Ascending aorta (tissue), 2 donors: ENCODE measurements at regions not wholly inside any gene's neighbourhood (a gene's known extent, or its start where the extent isn't known, plus 50 kb on each side); places are given as distances from the start of the nearest gene placed in this dataset.

Source experiments
- DNase-seq, 2 donors: peaks; one replicate each; pipeline ENCODE4 v3.0.0-alpha.2; 2019; ENCODE audit warnings: low spot score in 2 of 2
- H3K27ac ChIP-seq, 2 donors: fragments of 200-600 bp; sonication (generic); one replicate each; pipeline ENCODE4 v1.5.1; 2016 to 2017; ENCODE audit warnings: mild to moderate bottlenecking in 1 of 2
- H3K27me3 ChIP-seq: fragments of 200-600 bp; sonication (generic); one replicate; pipeline ENCODE4 v1.5.1; 2017
- H3K36me3 ChIP-seq, 2 donors: fragments of 200-600 bp; sonication (generic); one replicate each; pipeline ENCODE4 v1.5.1; 2016
- H3K4me1 ChIP-seq, 2 donors: fragments of 200-600 bp; sonication (generic); one replicate each; pipeline ENCODE4 v1.5.1; 2016 to 2017; ENCODE audit warnings: mild to moderate bottlenecking in 1 of 2
- H3K4me3 ChIP-seq, 2 donors: fragments of 200-600 bp; sonication (generic); one replicate each; pipeline ENCODE4 v1.5.1; 2016 to 2017; ENCODE audit warnings: mild to moderate bottlenecking in 1 of 2
- H3K9me3 ChIP-seq, 2 donors: fragments of 200-600 bp; sonication (generic); one replicate each; pipeline ENCODE4 v1.5.1; 2016
- intact Hi-C: fragments of 100-400 bp; cut with DNase I; formaldehyde crosslinking; loops from one replicate; pipeline ENCODE4 v1.15.1; 2023
- TF ChIP-seq, protein P1 (sequence below), 3 experiments: fragments of 200-600 bp in 2 of 3; fragments of 450-650 bp in 1 of 3; sonication (generic) in 2 of 3; IDR thresholded peaks; one replicate each; pipeline ENCODE4 v1.5.1; 2016 to 2019; ENCODE audit warnings: antibody characterized with exemption in 3 of 3, mild to moderate bottlenecking in 1 of 3, moderate library complexity in 1 of 3

DNA sequence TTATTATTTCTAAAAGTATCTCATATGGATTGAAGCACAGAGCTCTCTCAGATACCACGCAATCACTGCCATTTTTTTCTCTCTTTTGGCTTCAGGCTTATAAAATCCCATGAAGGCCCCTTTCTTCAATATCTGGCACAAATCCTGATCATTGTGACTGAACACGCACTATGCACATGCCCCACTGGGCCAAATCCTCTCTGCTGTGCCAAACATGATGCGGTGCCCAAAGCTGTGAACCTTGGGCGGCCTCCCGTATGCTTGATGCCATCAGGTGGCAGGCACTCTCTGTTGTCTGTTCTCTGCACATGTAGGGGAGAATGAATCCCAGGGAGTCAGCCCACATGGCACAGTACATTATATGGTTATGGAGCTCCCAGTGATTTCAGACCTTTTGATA lies 375.0 kb upstream of the RGMB start:
- intact Hi-C loops = no loop called here
- Histone ChIP-seq H3K4me3 (no peak overlapping the region), H3K4me1 (no peaks in the 10 kb centered on the region), H3K27ac (no peak overlapping the region), H3K36me3 (no peaks in the 10 kb centered on the region), H3K9me3 (no peaks in the 10 kb centered on the region), H3K27me3 (no peaks in the 10 kb centered on the region)
- TF ChIP-seq, protein P1, sequence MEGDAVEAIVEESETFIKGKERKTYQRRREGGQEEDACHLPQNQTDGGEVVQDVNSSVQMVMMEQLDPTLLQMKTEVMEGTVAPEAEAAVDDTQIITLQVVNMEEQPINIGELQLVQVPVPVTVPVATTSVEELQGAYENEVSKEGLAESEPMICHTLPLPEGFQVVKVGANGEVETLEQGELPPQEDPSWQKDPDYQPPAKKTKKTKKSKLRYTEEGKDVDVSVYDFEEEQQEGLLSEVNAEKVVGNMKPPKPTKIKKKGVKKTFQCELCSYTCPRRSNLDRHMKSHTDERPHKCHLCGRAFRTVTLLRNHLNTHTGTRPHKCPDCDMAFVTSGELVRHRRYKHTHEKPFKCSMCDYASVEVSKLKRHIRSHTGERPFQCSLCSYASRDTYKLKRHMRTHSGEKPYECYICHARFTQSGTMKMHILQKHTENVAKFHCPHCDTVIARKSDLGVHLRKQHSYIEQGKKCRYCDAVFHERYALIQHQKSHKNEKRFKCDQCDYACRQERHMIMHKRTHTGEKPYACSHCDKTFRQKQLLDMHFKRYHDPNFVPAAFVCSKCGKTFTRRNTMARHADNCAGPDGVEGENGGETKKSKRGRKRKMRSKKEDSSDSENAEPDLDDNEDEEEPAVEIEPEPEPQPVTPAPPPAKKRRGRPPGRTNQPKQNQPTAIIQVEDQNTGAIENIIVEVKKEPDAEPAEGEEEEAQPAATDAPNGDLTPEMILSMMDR (IDR thresholded peaks at IDR 0.05) = no peak
- no peak for DNase-seq

DNA sequence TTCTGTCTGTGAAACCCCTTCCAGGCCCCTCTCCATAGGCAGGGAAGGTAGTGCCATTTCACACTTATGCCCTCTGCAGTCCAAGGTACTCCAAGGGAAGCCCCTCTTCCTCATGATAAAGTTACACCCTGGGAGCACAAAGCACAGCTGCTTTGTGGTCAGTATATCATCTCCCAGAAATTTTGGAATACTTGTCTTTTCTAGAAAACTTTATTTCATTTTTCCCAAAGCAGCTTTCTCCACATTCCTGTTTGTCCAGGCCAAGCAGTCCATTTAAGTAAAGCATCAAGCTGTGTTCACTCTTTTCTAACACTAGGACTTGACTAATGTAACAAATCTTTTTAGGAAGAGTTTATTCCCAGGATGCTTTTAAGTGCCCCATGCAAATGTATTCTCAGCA lies 371.8 kb upstream of the RGMB start:
- intact Hi-C loops = no loop called here
- DNase-seq = no peak
- H3K4me1 ChIP-seq = no peaks in the 10 kb centered on the region
- no peaks in the 10 kb centered on the region for H3K9me3 ChIP-seq
- TF ChIP-seq, protein P1 (IDR thresholded peaks at IDR 0.05) = no peak
- no peaks in the 10 kb centered on the region for H3K27me3 ChIP-seq
- H3K4me3 ChIP-seq = no peak overlapping the region
- no peaks in the 10 kb centered on the region for H3K36me3 ChIP-seq
- H3K27ac ChIP-seq = no peak overlapping the region

DNA sequence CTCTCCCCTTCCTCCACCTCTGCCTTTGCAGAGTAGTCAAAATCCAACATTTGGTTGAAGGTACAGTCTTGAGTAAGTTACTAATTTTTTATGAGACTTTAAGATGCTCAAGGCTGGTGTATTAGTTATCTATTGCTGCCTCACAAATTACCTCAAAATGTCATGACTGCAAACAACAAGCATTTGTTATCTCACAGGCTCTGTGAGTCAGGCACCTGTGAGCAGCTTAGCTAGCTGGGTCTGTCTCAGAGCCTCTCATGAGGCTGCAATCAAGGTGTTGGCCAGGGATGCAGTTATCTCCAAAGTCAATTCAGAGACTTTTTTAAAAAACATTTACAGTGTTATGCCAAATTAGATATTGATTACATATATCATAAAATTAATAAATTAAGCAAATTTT lies 371.3 kb upstream of the RGMB start:
- TF ChIP-seq, protein P1 (IDR thresholded peaks at IDR 0.05) = no peak
- Histone ChIP-seq H3K36me3 (no peaks in the 10 kb centered on the region), H3K27me3 (no peaks in the 10 kb centered on the region), H3K4me1 (no peaks in the 10 kb centered on the region), H3K27ac (no peak overlapping the region), H3K9me3 (no peaks in the 10 kb centered on the region), H3K4me3 (no peak overlapping the region)
- DNase-seq = no peak
- intact Hi-C loops = no loop called here

DNA sequence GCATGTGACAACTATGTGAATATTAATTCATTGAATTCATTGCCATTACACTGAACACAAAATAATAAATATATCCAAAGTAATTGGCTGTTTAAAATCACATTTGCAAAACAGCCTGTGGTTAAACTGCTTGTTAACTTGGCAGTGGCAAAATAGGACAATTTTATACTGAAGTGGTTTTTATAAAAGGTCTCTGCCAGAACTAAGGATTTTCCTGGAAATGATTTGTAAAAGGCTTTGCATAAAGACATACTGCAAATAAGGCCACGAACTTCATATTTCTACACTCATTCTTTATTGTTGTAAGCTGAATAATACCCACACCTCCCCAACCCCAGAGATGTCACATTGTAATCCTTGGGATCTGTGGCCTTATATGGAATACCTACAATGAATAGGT lies 370.3 kb upstream of the RGMB start:
- Histone ChIP-seq H3K9me3 (no peaks in the 10 kb centered on the region), H3K27ac (no peak overlapping the region), H3K36me3 (no peaks in the 10 kb centered on the region), H3K27me3 (no peaks in the 10 kb centered on the region), H3K4me3 (no peak overlapping the region), H3K4me1 (no peaks in the 10 kb centered on the region)
- TF ChIP-seq, protein P1 (IDR thresholded peaks at IDR 0.05) = no peak
- intact Hi-C loops = no loop called here
- DNase-seq = no peak

DNA sequence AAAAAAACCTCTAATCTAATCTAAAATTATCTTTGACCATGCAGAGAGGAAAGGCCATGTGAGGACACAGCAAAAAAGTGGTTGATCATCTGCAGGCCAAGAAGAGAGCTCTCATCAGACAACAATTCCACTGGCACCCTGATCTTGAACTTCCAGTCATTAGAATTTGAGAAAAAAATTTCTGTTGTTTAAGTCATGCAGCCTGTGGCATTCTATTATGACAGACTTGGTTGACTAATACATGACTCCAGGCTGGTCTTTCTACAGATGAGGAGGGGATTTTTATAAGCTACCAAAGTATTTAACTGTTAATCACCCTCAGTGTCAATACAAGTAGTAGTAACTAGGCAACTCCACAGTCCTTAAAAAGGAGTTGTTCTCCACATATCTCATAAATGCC lies 358.5 kb upstream of the RGMB start:
- Histone ChIP-seq H3K4me1 (no peaks in the 10 kb centered on the region), H3K27me3 (no peaks in the 10 kb centered on the region), H3K4me3 (no peak overlapping the region), H3K36me3 (no peaks in the 10 kb centered on the region), H3K9me3 (no peaks in the 10 kb centered on the region), H3K27ac (no peak overlapping the region)
- intact Hi-C loops = no loop called here
- TF ChIP-seq, protein P1 (IDR thresholded peaks at IDR 0.05) = no peak
- DNase-seq = no peak

DNA sequence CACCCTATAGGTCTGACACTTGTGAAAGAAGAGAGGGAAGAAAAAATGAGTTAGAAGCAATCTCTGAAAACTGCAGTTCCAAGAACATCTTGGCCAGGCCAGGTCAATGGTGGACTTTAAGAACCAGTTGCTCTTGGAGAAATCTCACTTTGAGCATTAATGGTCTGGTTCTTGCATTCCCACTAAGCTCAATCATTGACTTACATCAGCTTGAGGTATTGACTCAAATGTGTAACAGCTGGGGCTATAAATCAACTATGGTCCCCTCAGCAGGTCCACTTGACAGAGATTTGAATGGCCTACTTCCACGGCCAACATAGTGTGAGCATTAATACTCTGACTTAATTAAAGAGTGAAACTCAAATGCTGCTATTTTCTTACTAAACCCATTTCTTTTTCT lies 357.8 kb upstream of the RGMB start:
- H3K27ac ChIP-seq = no peak overlapping the region
- H3K36me3 ChIP-seq = no peaks in the 10 kb centered on the region
- no peaks in the 10 kb centered on the region for H3K4me1 ChIP-seq
- no peaks in the 10 kb centered on the region for H3K9me3 ChIP-seq
- no peak for DNase-seq
- TF ChIP-seq, protein P1 (IDR thresholded peaks at IDR 0.05) = no peak
- intact Hi-C loops = no loop called here
- no peaks in the 10 kb centered on the region for H3K27me3 ChIP-seq
- H3K4me3 ChIP-seq = no peak overlapping the region
